DMS114 treated with DMSO at 0.1 percent for 48 hours (cell line): ENCODE measurements at regions not wholly inside any gene's neighbourhood (a gene's known extent, or its start where the extent isn't known, plus 50 kb on each side); places are given as distances from the start of the nearest gene placed in this dataset.
"Not testable (repeated sequence)": the region's sequence is repeated elsewhere in the genome, so short reads cannot be mapped to it uniquely, and the experiment has no call there.

Experiments used
- DNase-seq: peaks from one replicate; lab custom pipeline; 2025; ENCODE audit not compliant: unreplicated experiment; lab: John Stamatoyannopoulos, UW

DNA sequence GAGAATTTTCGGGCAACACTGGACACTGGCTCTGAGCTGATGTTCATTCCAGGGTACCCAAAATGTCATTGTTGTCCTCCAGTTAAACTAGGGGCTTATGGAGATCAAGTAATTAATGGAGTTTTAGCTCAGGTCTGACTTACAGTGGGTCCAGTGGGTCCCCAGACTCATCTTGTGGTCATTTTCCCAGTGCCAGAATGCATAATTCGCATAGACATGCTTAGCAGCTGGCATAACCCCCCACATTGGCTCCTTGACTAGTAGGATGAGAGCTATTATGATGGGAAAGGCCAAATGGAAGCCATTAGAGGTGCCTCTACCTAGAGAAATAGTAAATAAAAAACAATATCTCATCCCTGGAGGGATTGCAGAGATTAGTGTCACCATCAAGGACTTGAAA lies 818.9 kb downstream of the TMTC2 start:
- no peak for DNase-seq

GRCh38 chr12:83499894-83500293 lies 813.2 kb downstream of the TMTC2 start:
- not testable (repeated sequence) for DNase-seq

- DNase-seq: no peak
Observed at GRCh38 chr12:83477696-83478095, 791.0 kb downstream of the TMTC2 start.

GRCh38 chr12:83476695-83477690 lies 790.3 kb downstream of the TMTC2 start:
- DNase-seq: no peak

GRCh38 chr12:83476006-83476405 lies 789.3 kb downstream of the TMTC2 start:
- DNase-seq: no peak

GRCh38 chr12:83474369-83474768 lies 787.7 kb downstream of the TMTC2 start:
- DNase-seq: no peak

DNA sequence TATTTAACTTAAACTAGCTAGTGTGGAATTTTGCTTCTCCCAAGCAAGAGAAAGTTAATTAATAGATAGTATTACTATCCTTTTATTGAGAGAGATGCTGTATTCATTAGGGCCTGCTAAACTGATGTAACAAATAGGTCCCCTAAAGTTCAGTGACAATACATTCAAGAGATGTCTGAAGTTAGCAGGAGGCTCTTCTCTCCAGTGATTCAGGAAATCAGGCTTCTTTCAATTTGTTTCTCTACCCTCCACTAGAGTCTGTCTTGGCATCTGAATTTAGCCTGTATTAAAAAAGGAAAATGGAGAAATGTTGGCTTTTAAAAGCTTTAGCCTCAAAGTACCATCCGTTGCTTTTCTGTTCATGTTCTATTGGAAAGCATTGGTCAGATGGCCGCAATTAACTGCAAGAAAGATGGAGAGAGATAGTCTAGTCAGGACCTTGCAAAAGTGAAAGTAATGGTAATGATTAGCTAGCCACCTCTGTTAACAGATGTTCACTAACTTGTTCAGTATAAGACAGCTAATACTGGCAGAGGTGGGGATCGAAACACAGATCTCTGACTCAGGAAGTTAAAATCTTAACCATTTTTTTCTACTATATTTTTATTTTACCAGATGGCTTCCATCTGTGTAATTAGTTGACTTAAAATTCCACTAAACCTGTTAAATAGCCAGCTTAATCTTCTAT lies 786.8 kb downstream of the TMTC2 start:
- no peak for DNase-seq

GRCh38 chr12:83472772-83473171 lies 786.1 kb downstream of the TMTC2 start:
- DNase-seq: no peak

DNA sequence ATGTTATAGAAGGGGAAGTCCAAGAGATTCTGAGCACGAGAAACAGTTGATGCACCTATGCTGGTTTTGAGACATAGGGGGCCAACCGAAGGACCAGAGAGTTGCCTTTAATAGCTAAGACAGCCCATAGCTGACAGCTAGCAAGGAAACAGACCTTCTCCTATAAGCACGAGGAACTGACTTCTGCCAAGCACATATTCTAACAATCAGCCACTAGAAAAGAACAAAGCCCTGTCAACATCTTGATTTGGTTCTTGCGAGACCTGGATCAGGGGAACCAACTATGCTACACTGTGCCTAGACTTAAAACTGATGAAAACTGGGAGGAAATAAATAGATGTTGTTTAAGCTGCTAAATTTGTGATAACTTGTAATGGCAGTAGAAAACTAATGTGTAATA lies 785.6 kb downstream of the TMTC2 start:
- DNase-seq: no peak

GRCh38 chr12:83471341-83471740 lies 784.6 kb downstream of the TMTC2 start:
- no peak for DNase-seq

- no peak for DNase-seq
Observed at GRCh38 chr12:83470749-83471148, 784.0 kb downstream of the TMTC2 start.

DNA sequence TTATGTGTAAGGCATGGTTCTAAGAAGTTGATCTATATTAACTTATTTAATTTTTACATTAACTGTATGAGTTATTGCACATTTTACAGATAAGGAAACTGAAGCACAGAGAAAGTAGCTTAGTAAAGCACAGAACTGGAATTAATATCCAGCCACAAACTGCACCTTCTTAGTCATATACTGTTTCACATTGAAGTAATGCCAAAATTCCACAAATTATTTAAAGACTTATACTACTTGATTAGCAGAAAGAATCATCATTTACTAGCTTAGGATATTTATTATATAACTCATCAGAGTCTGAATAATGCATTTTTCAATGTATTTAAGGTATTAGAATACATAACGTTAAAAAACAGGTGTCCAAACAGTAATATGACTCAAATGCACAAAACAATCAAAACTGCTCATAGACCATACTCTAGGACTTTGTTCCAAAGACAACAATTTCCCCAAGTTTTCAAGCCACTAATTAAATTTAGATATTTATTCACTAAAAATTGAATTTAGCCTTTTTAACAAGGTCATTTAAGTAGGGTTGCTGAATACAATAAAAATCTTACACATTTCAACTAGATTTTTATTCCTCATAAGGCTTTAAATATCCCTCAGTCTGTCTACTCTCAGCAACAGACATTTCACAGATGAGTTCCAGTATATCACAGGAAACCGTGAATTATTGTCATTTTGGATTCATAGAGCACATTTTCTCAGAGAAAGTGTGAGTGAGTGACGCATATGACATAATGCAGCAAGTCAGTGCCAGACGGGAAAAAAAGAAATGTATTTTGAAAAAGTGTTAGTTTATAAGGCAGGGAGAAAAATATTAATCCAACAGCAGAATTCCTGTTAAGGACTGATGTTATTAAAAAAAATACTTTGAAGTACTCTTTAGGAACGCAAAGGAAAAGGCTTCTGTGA lies 782.5 kb downstream of the TMTC2 start:
- DNase-seq: no peak

GRCh38 chr12:83465632-83466031 lies 778.9 kb downstream of the TMTC2 start:
- DNase-seq: no peak

DNA sequence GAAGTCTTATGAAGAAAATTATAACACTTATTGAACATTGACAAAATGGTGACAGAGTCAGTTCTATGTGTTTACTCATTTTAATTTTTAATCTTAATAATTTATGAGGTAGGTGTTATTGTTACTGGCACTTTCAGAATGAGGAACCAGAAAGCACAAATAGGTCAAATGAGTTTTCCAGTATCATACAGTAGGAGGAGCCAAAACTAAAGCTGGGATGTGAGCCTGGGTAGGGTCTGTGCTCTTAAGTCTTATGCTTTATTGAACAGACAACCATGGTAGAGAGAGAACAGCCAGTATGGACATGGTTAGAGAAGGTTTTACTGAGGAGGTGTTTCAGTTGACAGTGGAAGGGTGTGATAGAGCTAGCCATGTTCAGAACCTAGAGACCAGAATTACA lies 775.7 kb downstream of the TMTC2 start:
- no peak for DNase-seq

- no peak for DNase-seq
Observed at GRCh38 chr12:83461336-83461935, 774.7 kb downstream of the TMTC2 start.

DNA sequence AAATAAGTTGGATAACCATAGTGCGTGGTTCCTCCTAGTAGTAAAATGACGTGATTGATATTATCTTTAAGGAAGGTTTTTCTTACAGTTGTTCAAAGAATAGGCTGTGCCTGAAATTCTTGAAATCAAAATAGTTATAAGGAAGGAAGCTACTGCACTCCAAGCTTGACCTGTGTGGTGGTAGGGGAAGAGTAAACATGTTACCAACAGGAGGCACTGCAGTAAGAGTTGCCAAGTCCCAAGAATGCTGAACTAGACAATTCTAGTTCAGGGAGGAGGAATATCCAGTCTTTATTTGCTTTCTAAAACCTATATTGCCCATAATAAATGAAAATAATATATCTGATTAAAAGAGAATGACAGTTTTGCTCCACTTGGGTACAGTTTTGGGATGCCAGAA lies 764.5 kb downstream of the TMTC2 start:
- DNase-seq: no peak

- no peak for DNase-seq
Observed at GRCh38 chr12:83434600-83434999, 747.9 kb downstream of the TMTC2 start.

GRCh38 chr12:83432176-83432719 lies 745.5 kb downstream of the TMTC2 start:
- no peak for DNase-seq

- not testable (repeated sequence) for DNase-seq
Observed at GRCh38 chr12:83427586-83428136, 741.0 kb downstream of the TMTC2 start.

DNA sequence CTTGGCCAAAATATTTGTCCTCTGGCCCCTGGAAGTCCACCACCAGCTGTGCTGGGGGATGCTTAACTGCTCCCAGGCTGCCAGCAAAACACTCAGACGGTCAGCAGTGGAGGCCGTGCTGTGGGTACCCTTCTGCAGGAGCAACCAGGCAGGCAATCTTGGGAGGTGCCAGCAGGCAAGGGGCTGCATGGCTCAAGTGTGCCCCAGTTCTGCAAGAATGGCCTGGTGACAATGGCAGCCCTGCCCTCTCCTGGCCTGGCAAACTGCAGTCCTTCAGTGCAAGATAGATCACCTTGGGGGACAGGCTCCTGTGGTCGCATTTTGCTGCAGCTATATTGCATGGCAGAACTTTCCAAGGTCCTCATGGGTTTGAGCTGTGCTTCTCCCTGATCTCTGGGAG lies 728.3 kb downstream of the TMTC2 start:
- DNase-seq: no peak
